Transverse colon (tissue), 4 donors: ENCODE measurements at regions not wholly inside any gene's neighbourhood (a gene's known extent, or its start where the extent isn't known, plus 50 kb on each side); places are given as distances from the start of the nearest gene placed in this dataset.

Experiments used
- CTCF ChIP-seq, 5 experiments: fragments of 200-600 bp in 3 of 5; fragments of 450-650 bp in 2 of 5; sonication (generic) in 3 of 5; IDR thresholded peaks; 1 replicate in 2 of 5; 2 replicates in 3 of 5; pipeline ENCODE4 v1.5.1; 2016 to 2017; ENCODE audit warnings: antibody characterized with exemption in 5 of 5, inconsistent platforms in 3 of 5, mild to moderate bottlenecking in 2 of 5, moderate library complexity in 1 of 5
- POLR2A ChIP-seq: fragments of 450-650 bp; IDR thresholded peaks from one replicate; pipeline ENCODE4 v1.6.1; 2016; ENCODE audit warnings: antibody characterized with exemption, mild to moderate bottlenecking, moderate library complexity
- POLR2AphosphoS5 ChIP-seq, 3 donors: sonication (generic); formaldehyde crosslinking; IDR thresholded peaks; one replicate each; pipeline ENCODE4 v1.6.1; 2016; ENCODE audit warnings: antibody characterized with exemption in 3 of 3

- TF ChIP-seq POLR2A (no peak), CTCF (IDR thresholded peaks at IDR 0.05) (no peak), POLR2AphosphoS5 (IDR thresholded peaks at IDR 0.05) (no peak)
These were observed 114.8 kb downstream of the SCG2 start for GRCh38 chr2:223487214-223487846.
